Neural cell (in vitro differentiated cells): ENCODE measurements at regions not wholly inside any gene's neighbourhood (a gene's known extent, or its start where the extent isn't known, plus 50 kb on each side); places are given as distances from the start of the nearest gene placed in this dataset.

Source experiments
- H2AFZ ChIP-seq: fragments of 200-600, 300-800 bp; sonication (generic), shearing (Covaris generic); 2 replicates; pipeline ENCODE4 v1.6.0; 2014; ENCODE audit warnings: low read depth, mild to moderate bottlenecking, antibody characterized with exemption, low read length, moderate library complexity
- H3F3A ChIP-seq: fragments of 200-600 bp; shearing (Covaris generic); 2 replicates; pipeline ENCODE4 v1.6.1; 2016; ENCODE audit warnings: mild to moderate bottlenecking, moderate library complexity, mixed read lengths, antibody characterized with exemption, low read length; ENCODE audit not compliant: insufficient read depth, poor library complexity, severe bottlenecking
- H3K27ac ChIP-seq: fragments of 200-600, 300-800 bp; sonication (generic), shearing (Covaris generic); 2 replicates; pipeline ENCODE4 v1.5.1; 2014; ENCODE audit warnings: mild to moderate bottlenecking, low read length, moderate library complexity
- H3K27me3 ChIP-seq: fragments of 300-800, 200-600 bp; sonication (generic), shearing (Covaris generic); 2 replicates; pipeline ENCODE4 v1.6.0; 2014; ENCODE audit warnings: mild to moderate bottlenecking, low read depth, low read length, moderate library complexity; ENCODE audit not compliant: insufficient read depth
- H3K36me3 ChIP-seq: fragments of 300-800, 200-600 bp; sonication (generic), shearing (Covaris generic); 2 replicates; pipeline ENCODE4 v1.5.1; 2014; ENCODE audit warnings: mild to moderate bottlenecking, antibody characterized with exemption, low read length, moderate library complexity; ENCODE audit not compliant: insufficient read depth
- H3K4me2 ChIP-seq: fragments of 300-800, 200-600 bp; sonication (generic), shearing (Covaris generic); 2 replicates; pipeline ENCODE4 v1.6.0; 2014; ENCODE audit warnings: mild to moderate bottlenecking, low read length
- H3K4me3 ChIP-seq: fragments of 300-800, 200-600 bp; sonication (generic), shearing (Covaris generic); 2 replicates; pipeline ENCODE4 v1.5.1; 2014; ENCODE audit warnings: mild to moderate bottlenecking, low read length, moderate library complexity
- H3K79me2 ChIP-seq: fragments of 200-600 bp; shearing (Covaris generic); replicated peaks from 2 replicates; pipeline ENCODE4 v1.6.0; 2014; ENCODE audit warnings: mild to moderate bottlenecking, low read length, moderate library complexity; ENCODE audit not compliant: insufficient read depth
- H3K9ac ChIP-seq: fragments of 300-800, 200-600 bp; sonication (generic), shearing (Covaris generic); 2 replicates; pipeline ENCODE4 v1.6.1; 2016; ENCODE audit warnings: mild to moderate bottlenecking, low read length, mixed read lengths
- H3K9me2 ChIP-seq: fragments of 200-600 bp; shearing (Covaris generic); 2 replicates; pipeline ENCODE4 v1.6.1; 2016; ENCODE audit warnings: mild to moderate bottlenecking, low read length, mixed read lengths; ENCODE audit not compliant: insufficient read depth
- H3K9me3 ChIP-seq: fragments of 200-600, 300-800 bp; sonication (generic), shearing (Covaris generic); 2 replicates; pipeline ENCODE4 v1.6.1; 2016; ENCODE audit warnings: mild to moderate bottlenecking, mixed run types, low read length, moderate library complexity, mixed read lengths
- H4K20me1 ChIP-seq: fragments of 200-600 bp; shearing (Covaris generic); 2 replicates; pipeline ENCODE4 v1.6.1; 2016; ENCODE audit warnings: mild to moderate bottlenecking, mixed run types; ENCODE audit not compliant: insufficient read depth
- EP300 ChIP-seq: fragments of 450-650 bp; conservative IDR thresholded peaks from 2 replicates; pipeline ENCODE4 v1.6.1; 2014; ENCODE audit warnings: antibody characterized with exemption, mild to moderate bottlenecking, moderate library complexity; ENCODE audit not compliant: poor library complexity, severe bottlenecking
- EZH2 ChIP-seq: fragments of 200-600, 300-800 bp; shearing (Covaris generic), sonication (generic); IDR thresholded peaks from 2 replicates; pipeline ENCODE4 v1.6.1; 2014; ENCODE audit warnings: antibody characterized with exemption, low read length, borderline replicate concordance, mild to moderate bottlenecking; ENCODE audit not compliant: insufficient read depth, poor library complexity, severe bottlenecking
- MXI1 ChIP-seq: fragments of 450-650 bp; conservative IDR thresholded peaks from 2 replicates; pipeline ENCODE4 v1.6.1; 2014; ENCODE audit warnings: antibody characterized with exemption, mild to moderate bottlenecking; ENCODE audit not compliant: poor library complexity, severe bottlenecking
- POLR2AphosphoS5 ChIP-seq: IDR thresholded peaks from 2 replicates; pipeline ENCODE4 v1.6.1; 2012
- RAD21 ChIP-seq: fragments of 450-650 bp; conservative IDR thresholded peaks from 2 replicates; pipeline ENCODE4 v1.6.1; 2014; ENCODE audit warnings: antibody characterized with exemption, mild to moderate bottlenecking, moderate library complexity
- SMC3 ChIP-seq: fragments of 450-650 bp; conservative IDR thresholded peaks from 2 replicates; pipeline ENCODE4 v1.6.1; 2014; ENCODE audit warnings: antibody characterized with exemption, mild to moderate bottlenecking, moderate library complexity; ENCODE audit not compliant: poor library complexity
- TAF1 ChIP-seq: IDR thresholded peaks from 2 replicates; pipeline ENCODE4 v1.6.1; 2012; ENCODE audit warnings: low read depth
- TF ChIP-seq, protein P1 (sequence below): IDR thresholded peaks from 2 replicates; pipeline ENCODE4 v1.6.1; 2012; ENCODE audit warnings: borderline replicate concordance
- TF ChIP-seq, protein P2 (sequence below): fragments of 450-650 bp; IDR thresholded peaks from 2 replicates; pipeline ENCODE4 v1.5.1; 2014; ENCODE audit warnings: antibody characterized with exemption, mild to moderate bottlenecking, moderate library complexity; ENCODE audit not compliant: poor library complexity, severe bottlenecking

DNA sequence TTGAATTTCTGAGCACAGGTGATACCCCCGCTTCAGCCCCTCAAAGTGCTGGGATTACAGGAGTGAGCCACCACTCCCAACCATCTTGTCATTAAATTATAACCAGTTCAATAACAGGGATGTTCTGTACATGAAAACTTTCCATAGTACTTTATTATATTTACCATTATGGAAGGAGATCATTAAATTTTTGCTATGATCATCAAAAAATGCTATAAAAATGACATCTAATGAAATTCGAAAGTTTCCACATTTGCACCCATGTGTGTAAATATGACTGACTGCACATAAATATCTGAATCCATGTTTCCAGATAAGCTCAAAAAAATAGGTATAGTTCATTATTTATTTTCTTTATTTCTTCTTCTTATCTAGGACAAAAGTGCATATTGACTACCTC lies 182.6 kb downstream of the FBXO8 start:
- Histone ChIP-seq H4K20me1 (no peaks in the 10 kb centered on the region), H2AFZ (no peak overlapping the region), H3K9ac (no peak overlapping the region), H3K27me3 (no peaks in the 10 kb centered on the region), H3K27ac (no peak overlapping the region), H3K36me3 (no peaks in the 10 kb centered on the region), H3K9me3 (no peaks in the 10 kb centered on the region), H3K79me2 (no peaks in the 10 kb centered on the region), H3K4me2 (no peak overlapping the region), H3K9me2 (no peaks in the 10 kb centered on the region), H3F3A (no peaks in the 10 kb centered on the region), H3K4me3 (no peak overlapping the region)
- TF ChIP-seq SMC3 (no peak), TAF1 (no peak), EZH2 (no peak)

DNA sequence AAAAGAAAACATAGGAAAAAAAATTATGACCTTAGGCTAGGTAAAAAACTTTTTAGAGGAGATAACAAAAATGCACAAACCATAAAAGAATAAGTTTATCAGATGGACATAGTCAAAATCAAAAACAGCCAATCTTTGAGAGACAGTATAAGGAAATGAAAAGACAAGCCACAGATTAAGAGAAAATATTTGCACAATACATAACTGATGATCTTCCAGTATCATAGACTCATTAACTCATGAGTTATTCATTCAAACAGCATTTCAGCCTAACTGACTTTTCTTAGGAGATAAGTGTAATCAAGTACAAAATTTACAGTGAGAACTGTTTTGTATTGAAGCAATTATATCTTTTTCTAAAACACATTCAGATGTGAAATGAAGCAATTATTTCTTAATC lies 183.8 kb downstream of the FBXO8 start:
- Histone ChIP-seq H3K27me3 (no peaks in the 10 kb centered on the region), H3K79me2 (no peaks in the 10 kb centered on the region), H3K4me2 (no peak overlapping the region), H3K36me3 (no peaks in the 10 kb centered on the region), H3K9me3 (no peaks in the 10 kb centered on the region), H3K9me2 (no peaks in the 10 kb centered on the region), H4K20me1 (no peaks in the 10 kb centered on the region), H2AFZ (no peak overlapping the region), H3K9ac (no peak overlapping the region), H3K27ac (no peak overlapping the region), H3F3A (no peaks in the 10 kb centered on the region), H3K4me3 (no peak overlapping the region)
- no peak for TF ChIP-seq EP300
- TF ChIP-seq RAD21 = no peak
- TF ChIP-seq, protein P1, sequence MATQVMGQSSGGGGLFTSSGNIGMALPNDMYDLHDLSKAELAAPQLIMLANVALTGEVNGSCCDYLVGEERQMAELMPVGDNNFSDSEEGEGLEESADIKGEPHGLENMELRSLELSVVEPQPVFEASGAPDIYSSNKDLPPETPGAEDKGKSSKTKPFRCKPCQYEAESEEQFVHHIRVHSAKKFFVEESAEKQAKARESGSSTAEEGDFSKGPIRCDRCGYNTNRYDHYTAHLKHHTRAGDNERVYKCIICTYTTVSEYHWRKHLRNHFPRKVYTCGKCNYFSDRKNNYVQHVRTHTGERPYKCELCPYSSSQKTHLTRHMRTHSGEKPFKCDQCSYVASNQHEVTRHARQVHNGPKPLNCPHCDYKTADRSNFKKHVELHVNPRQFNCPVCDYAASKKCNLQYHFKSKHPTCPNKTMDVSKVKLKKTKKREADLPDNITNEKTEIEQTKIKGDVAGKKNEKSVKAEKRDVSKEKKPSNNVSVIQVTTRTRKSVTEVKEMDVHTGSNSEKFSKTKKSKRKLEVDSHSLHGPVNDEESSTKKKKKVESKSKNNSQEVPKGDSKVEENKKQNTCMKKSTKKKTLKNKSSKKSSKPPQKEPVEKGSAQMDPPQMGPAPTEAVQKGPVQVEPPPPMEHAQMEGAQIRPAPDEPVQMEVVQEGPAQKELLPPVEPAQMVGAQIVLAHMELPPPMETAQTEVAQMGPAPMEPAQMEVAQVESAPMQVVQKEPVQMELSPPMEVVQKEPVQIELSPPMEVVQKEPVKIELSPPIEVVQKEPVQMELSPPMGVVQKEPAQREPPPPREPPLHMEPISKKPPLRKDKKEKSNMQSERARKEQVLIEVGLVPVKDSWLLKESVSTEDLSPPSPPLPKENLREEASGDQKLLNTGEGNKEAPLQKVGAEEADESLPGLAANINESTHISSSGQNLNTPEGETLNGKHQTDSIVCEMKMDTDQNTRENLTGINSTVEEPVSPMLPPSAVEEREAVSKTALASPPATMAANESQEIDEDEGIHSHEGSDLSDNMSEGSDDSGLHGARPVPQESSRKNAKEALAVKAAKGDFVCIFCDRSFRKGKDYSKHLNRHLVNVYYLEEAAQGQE = no peak
- no peak for TF ChIP-seq MXI1
- TF ChIP-seq, protein P2, sequence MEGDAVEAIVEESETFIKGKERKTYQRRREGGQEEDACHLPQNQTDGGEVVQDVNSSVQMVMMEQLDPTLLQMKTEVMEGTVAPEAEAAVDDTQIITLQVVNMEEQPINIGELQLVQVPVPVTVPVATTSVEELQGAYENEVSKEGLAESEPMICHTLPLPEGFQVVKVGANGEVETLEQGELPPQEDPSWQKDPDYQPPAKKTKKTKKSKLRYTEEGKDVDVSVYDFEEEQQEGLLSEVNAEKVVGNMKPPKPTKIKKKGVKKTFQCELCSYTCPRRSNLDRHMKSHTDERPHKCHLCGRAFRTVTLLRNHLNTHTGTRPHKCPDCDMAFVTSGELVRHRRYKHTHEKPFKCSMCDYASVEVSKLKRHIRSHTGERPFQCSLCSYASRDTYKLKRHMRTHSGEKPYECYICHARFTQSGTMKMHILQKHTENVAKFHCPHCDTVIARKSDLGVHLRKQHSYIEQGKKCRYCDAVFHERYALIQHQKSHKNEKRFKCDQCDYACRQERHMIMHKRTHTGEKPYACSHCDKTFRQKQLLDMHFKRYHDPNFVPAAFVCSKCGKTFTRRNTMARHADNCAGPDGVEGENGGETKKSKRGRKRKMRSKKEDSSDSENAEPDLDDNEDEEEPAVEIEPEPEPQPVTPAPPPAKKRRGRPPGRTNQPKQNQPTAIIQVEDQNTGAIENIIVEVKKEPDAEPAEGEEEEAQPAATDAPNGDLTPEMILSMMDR = no peak
- TF ChIP-seq EZH2 = no peak
- no peak for TF ChIP-seq TAF1

DNA sequence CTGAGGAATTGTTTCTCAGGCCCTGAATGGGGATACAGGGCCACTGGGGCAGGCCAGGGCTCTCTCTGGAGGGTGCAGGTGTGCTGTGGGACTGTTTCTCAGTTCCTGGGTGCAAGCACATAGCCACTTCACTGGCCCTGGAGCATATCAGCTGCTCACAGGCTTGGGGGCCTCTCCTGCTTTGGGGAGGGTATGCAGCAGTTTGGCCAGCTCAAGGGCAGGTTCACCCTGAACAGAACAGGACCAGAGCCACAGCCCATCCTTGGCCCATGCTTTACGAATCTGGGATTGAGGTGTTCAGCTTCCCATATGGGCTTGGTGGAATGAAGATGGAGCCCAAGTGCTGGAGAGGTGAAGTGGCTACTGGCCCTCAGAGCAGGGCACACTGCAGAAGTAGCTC lies 186.5 kb downstream of the FBXO8 start:
- Histone ChIP-seq H2AFZ (no peak overlapping the region), H3K27me3 (no peaks in the 10 kb centered on the region), H3K27ac (no peak overlapping the region), H3K9ac (no peak overlapping the region), H3F3A (no peaks in the 10 kb centered on the region), H3K9me2 (no peaks in the 10 kb centered on the region), H3K4me3 (no peak overlapping the region), H3K79me2 (no peaks in the 10 kb centered on the region), H3K9me3 (no peaks in the 10 kb centered on the region), H3K36me3 (no peaks in the 10 kb centered on the region), H3K4me2 (no peak overlapping the region), H4K20me1 (no peaks in the 10 kb centered on the region)
- TF ChIP-seq, protein P2 = no peak
- TF ChIP-seq POLR2AphosphoS5 = no peak
